ENCODE measurements at regions not wholly inside any gene's neighbourhood (a gene's known extent, or its start where the extent isn't known, plus 50 kb on each side); places are given as distances from the start of the nearest gene placed in this dataset.

- no peak for TF ChIP-seq CTCF (IDR thresholded peaks at IDR 0.05; ENCODE audit: insufficient read depth, low read length)
- TF ChIP-seq REST (IDR thresholded peaks at IDR 0.05; ENCODE audit: insufficient replicate concordance, low read depth) = no peak
Measured at GRCh38 chr14:29459969-29460560, 467.6 kb downstream of the PRKD1 start.
